DOHH2 (cell line): ENCODE measurements at regions not wholly inside any gene's neighbourhood (a gene's known extent, or its start where the extent isn't known, plus 50 kb on each side); places are given as distances from the start of the nearest gene placed in this dataset.

Experiments
- EZH2phosphoT487 ChIP-seq: fragments of 200-600 bp; sonication (generic); IDR thresholded peaks from 2 replicates; pipeline ENCODE4 v1.6.1; 2017; ENCODE audit warnings: borderline replicate concordance, mild to moderate bottlenecking, antibody characterized with exemption, low read length, moderate library complexity, mixed read lengths
- TF ChIP-seq, protein P1 (sequence below): fragments of 200-600 bp; sonication (generic); IDR thresholded peaks from one replicate; pipeline ENCODE4 v1.5.1; 2014; ENCODE audit warnings: antibody characterized with exemption, mild to moderate bottlenecking, low read depth, low read length; ENCODE audit not compliant: poor library complexity, severe bottlenecking

DNA sequence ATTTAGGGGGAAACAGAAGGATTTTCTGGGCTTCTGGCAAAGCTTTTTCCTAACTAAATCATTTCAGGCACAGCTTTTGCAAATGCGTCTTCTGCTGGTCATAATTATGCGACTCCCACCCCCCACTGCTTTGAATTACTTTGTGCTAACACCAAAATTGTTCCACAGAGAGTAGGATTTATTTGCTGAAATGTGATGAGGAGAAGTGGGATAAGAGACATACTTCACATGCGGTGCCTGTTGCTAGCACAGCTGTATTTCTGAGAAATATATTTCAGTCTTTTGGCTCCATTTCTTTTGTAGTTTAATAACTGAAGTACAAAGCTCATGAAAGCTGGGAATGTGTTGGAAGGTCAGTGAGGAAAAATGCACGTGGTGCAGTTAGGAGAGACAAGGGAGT lies 83.2 kb upstream of the TAS2R1 start:
- TF ChIP-seq, protein P1, sequence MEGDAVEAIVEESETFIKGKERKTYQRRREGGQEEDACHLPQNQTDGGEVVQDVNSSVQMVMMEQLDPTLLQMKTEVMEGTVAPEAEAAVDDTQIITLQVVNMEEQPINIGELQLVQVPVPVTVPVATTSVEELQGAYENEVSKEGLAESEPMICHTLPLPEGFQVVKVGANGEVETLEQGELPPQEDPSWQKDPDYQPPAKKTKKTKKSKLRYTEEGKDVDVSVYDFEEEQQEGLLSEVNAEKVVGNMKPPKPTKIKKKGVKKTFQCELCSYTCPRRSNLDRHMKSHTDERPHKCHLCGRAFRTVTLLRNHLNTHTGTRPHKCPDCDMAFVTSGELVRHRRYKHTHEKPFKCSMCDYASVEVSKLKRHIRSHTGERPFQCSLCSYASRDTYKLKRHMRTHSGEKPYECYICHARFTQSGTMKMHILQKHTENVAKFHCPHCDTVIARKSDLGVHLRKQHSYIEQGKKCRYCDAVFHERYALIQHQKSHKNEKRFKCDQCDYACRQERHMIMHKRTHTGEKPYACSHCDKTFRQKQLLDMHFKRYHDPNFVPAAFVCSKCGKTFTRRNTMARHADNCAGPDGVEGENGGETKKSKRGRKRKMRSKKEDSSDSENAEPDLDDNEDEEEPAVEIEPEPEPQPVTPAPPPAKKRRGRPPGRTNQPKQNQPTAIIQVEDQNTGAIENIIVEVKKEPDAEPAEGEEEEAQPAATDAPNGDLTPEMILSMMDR, result no peak
- TF ChIP-seq EZH2phosphoT487, result no peak
